PFSK-1 (cell line): ENCODE measurements at regions not wholly inside any gene's neighbourhood (a gene's known extent, or its start where the extent isn't known, plus 50 kb on each side); places are given as distances from the start of the nearest gene placed in this dataset.

ENCODE experiments used
- FOXP2 ChIP-seq: optimal IDR thresholded peaks from 2 replicates; pipeline ENCODE3; 2011; ENCODE audit warnings: borderline replicate concordance, control low read depth, inconsistent platforms; ENCODE audit not compliant: insufficient read depth; ENCODE audit errors: extremely low read length, extremely low read depth
- POLR2AphosphoS5 ChIP-seq: IDR thresholded peaks from 2 replicates; pipeline ENCODE4 v1.6.1; 2012; ENCODE audit warnings: low read depth, mild to moderate bottlenecking, control low read depth, low read length, moderate library complexity
- REST ChIP-seq, 2 experiments: IDR thresholded peaks; 2 replicates each; pipeline versions ENCODE4 v1.6.1 to v1.8.0; 2011 to 2012; ENCODE audit warnings: low read depth in 2 of 2, low read length in 2 of 2, control low read depth in 1 of 2, inconsistent platforms in 1 of 2, mild to moderate bottlenecking in 1 of 2, moderate library complexity in 1 of 2; ENCODE audit not compliant: insufficient read depth in 1 of 2
- SIN3A ChIP-seq: IDR thresholded peaks from 2 replicates; pipeline ENCODE4 v1.6.1; 2012; ENCODE audit warnings: mild to moderate bottlenecking, low read length, moderate library complexity, borderline replicate concordance; ENCODE audit not compliant: insufficient read depth
- TAF1 ChIP-seq: IDR thresholded peaks from 2 replicates; pipeline ENCODE4 v1.6.1; 2012; ENCODE audit warnings: low read length, control low read depth, borderline replicate concordance; ENCODE audit not compliant: insufficient read depth

- TF ChIP-seq TAF1 (no peak), FOXP2 (no peak), SIN3A (no peak), REST (IDR thresholded peaks at IDR 0.05; ENCODE audit: insufficient read depth in 1 of 2, low read depth in 2 of 2, low read length in 2 of 2) (no peak), POLR2AphosphoS5 (no peak)
These were observed 273.9 kb downstream of the ARAP2 start for GRCh38 chr4:35970366-35970960.

- TF ChIP-seq FOXP2 (no peak), SIN3A (no peak), REST (IDR thresholded peaks at IDR 0.05; ENCODE audit: insufficient read depth in 1 of 2, low read depth in 2 of 2, low read length in 2 of 2) (no peak), TAF1 (no peak), POLR2AphosphoS5 (no peak)
These were observed 271.5 kb downstream of the ARAP2 start for GRCh38 chr4:35972814-35973213.

- no peak for TF ChIP-seq FOXP2
- no peak for TF ChIP-seq REST (IDR thresholded peaks at IDR 0.05; ENCODE audit: insufficient read depth in 1 of 2, low read depth in 2 of 2, low read length in 2 of 2)
- TF ChIP-seq TAF1 = no peak
- TF ChIP-seq POLR2AphosphoS5 = no peak
These were observed 268.5 kb downstream of the ARAP2 start for GRCh38 chr4:35975617-35976355.

- TF ChIP-seq SIN3A (no peak), REST (IDR thresholded peaks at IDR 0.05; ENCODE audit: insufficient read depth in 1 of 2, low read depth in 2 of 2, low read length in 2 of 2) (no peak), TAF1 (no peak), FOXP2 (no peak), POLR2AphosphoS5 (no peak)
These were observed 265.8 kb downstream of the ARAP2 start for GRCh38 chr4:35978551-35978950.
